GM12875 (cell line): ENCODE measurements at regions not wholly inside any gene's neighbourhood (a gene's known extent, or its start where the extent isn't known, plus 50 kb on each side); places are given as distances from the start of the nearest gene placed in this dataset.

Experiments used
- H3K4me3 ChIP-seq: one replicate; pipeline ENCODE4 v1.5.1; 2011; ENCODE audit warnings: low read depth, low read length, control low read depth
- TF ChIP-seq, protein P1 (sequence below): IDR thresholded peaks from 2 replicates; pipeline ENCODE4 v1.5.1; 2011; ENCODE audit warnings: low read depth, mild to moderate bottlenecking, control low read depth, inconsistent platforms, low read length, moderate library complexity, borderline replicate concordance; ENCODE audit not compliant: insufficient read depth

DNA sequence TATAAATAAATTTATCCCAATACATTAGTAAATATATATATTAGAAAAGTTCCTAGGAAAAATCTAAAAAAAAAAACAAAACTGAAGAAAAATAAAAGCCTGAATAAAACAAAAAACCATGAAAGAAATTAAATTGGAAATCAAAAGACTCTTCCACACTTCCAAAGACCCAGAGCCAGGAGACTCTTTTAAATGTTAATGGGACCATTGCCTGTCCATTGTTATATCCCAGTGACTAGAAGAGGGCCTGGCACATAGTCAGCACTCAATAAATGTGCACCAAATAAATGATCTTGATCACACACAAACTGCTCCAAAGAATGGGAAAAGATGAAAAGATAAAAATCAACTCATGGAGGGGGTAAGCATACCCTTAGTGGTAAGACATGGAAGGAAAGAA lies 51.3 kb upstream of the CLDN18 start:
- no peak overlapping the region for H3K4me3 ChIP-seq
- TF ChIP-seq, protein P1, sequence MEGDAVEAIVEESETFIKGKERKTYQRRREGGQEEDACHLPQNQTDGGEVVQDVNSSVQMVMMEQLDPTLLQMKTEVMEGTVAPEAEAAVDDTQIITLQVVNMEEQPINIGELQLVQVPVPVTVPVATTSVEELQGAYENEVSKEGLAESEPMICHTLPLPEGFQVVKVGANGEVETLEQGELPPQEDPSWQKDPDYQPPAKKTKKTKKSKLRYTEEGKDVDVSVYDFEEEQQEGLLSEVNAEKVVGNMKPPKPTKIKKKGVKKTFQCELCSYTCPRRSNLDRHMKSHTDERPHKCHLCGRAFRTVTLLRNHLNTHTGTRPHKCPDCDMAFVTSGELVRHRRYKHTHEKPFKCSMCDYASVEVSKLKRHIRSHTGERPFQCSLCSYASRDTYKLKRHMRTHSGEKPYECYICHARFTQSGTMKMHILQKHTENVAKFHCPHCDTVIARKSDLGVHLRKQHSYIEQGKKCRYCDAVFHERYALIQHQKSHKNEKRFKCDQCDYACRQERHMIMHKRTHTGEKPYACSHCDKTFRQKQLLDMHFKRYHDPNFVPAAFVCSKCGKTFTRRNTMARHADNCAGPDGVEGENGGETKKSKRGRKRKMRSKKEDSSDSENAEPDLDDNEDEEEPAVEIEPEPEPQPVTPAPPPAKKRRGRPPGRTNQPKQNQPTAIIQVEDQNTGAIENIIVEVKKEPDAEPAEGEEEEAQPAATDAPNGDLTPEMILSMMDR: no peak
